ENCODE measurements at regions not wholly inside any gene's neighbourhood (a gene's known extent, or its start where the extent isn't known, plus 50 kb on each side); places are given as distances from the start of the nearest gene placed in this dataset.

GRCh38 chr18:76547296-76547695, 52.3 kb upstream of the ZNF516 start:
- CTCF ChIA-PET (ENCODE audit: partially characterized antibody) = interaction anchor here (0.8 to 1.0 kb wide), 2 partner anchors 13 to 162 kb away, joined by 3 read pairs; no protein-coding TSS in a partner anchor
- TF ChIP-seq HDAC2 (IDR thresholded peaks at IDR 0.05; ENCODE audit: borderline replicate concordance in 1 of 2, low read depth in 2 of 2, low read length in 2 of 2) (no peak), ATF2 (IDR thresholded peaks at IDR 0.05; ENCODE audit: low read length) (no peak), EZH2 (IDR thresholded peaks at IDR 0.05; ENCODE audit: low read depth, low read length, severe bottlenecking) (no peak), YY1 (IDR thresholded peaks at IDR 0.05; ENCODE audit: low read depth, low read length) (no peak)

More at GRCh38 chr18:76547296-76547695, 52.3 kb upstream of the ZNF516 start:
- Histone ChIP-seq H3K27ac (ENCODE audit: low read depth, low read length) (no peak overlapping the region), H2AFZ (ENCODE audit: low read length) (no peak overlapping the region), H2BK15ac (ENCODE audit: low read length) (no peak overlapping the region), H3K23me2 (ENCODE audit: low read depth, low read length) (no peaks in the 10 kb centered on the region), H2BK5ac (ENCODE audit: low read depth, low read length) (no peak overlapping the region), H4K91ac (replicated peaks; ENCODE audit: insufficient read length, low read length) (no peak overlapping the region), H2BK20ac (ENCODE audit: low read length) (no peak overlapping the region), H2AK5ac (ENCODE audit: low read depth, low read length) (no peak overlapping the region), H3K4me3 (ENCODE audit: extremely low read depth in 1 of 4, insufficient read depth in 2 of 4, low read depth in 3 of 4, low read length in 4 of 4) (no peak overlapping the region), H3K9ac (replicated peaks in 1 of 4; ENCODE audit: extremely low read depth in 1 of 4, low read depth in 3 of 4, low read length in 3 of 4) (no peak overlapping the region), H3K36me3 (ENCODE audit: control insufficient read depth in 2 of 4, insufficient read depth in 4 of 4, low read length in 3 of 4) (no peaks in the 10 kb centered on the region), H3K27me3 (replicated peaks in 1 of 4; ENCODE audit: control insufficient read depth in 3 of 4, extremely low read depth in 1 of 4, insufficient read depth in 3 of 4, low read length in 3 of 4) (no peaks in the 10 kb centered on the region), H3K4me1 (replicated peaks in 1 of 4; ENCODE audit: control insufficient read depth in 3 of 4, insufficient read depth in 4 of 4, low read length in 3 of 4) (peaks cover 0 to 7% (median 2%) of the 10 kb centered on the region in 4 experiments; a peak in 4 of 7 replicates), H3K4me2 (ENCODE audit: insufficient read depth in 1 of 2, low read depth in 2 of 2, low read length in 2 of 2) (no peak overlapping the region), H3K9me3 (ENCODE audit: insufficient read depth in 2 of 2, low read depth in 1 of 2, low read length in 1 of 2) (no peaks in the 10 kb centered on the region), H2BK120ac (replicated peaks; ENCODE audit: low read depth, low read length) (no peak overlapping the region), H4K5ac (ENCODE audit: insufficient read length, low read depth, low read length) (no peak overlapping the region), H3K18ac (ENCODE audit: extremely low read depth, low read length) (no peak overlapping the region), H3K79me1 (ENCODE audit: low read depth, low read length) (no peaks in the 10 kb centered on the region), H3K4ac (replicated peaks; ENCODE audit: insufficient read length, low read depth, low read length) (no peak overlapping the region), H3K56ac (replicated peaks; ENCODE audit: insufficient read length, low read depth, low read length) (no peak overlapping the region), H4K8ac (ENCODE audit: extremely low read depth, insufficient read depth, low read length) (no peak overlapping the region), H2BK12ac (ENCODE audit: low read depth, low read length) (no peak overlapping the region), H3K79me2 (ENCODE audit: control insufficient read depth in 1 of 2, insufficient read depth in 2 of 2, low read length in 2 of 2) (no peaks in the 10 kb centered on the region), H3K14ac (ENCODE audit: insufficient read length) (no peak overlapping the region), H3K23ac (ENCODE audit: insufficient read length) (no peak overlapping the region), H4K20me1 (replicated peaks in 1 of 2; ENCODE audit: control insufficient read depth in 1 of 2, insufficient read depth in 2 of 2, low read length in 2 of 2) (no peaks in the 10 kb centered on the region)
- POLR2A ChIA-PET (ENCODE audit: partially characterized antibody) = no interaction called here
- no peak for FAIRE-seq
- no peak for DNase-seq (ENCODE audit: low read depth in 1 of 2, low spot score in 2 of 2)
- WGBS, 2 experiments (ENCODE audit: extremely low coverage in 1 of 2, insufficient coverage in 1 of 2, insufficient read length in 1 of 2, insufficient replicate concordance in 2 of 2, low coverage in 1 of 2, low lambda C conversion rate in 2 of 2, missing lambda C conversion rate in 1 of 2) = 91% methylated on average over 11 of the region's 11 CpGs; no CpG with 5 or more reads in 1 of the 2 experiments

Data from H1 (cell line).